ENCODE measurements at regions not wholly inside any gene's neighbourhood (a gene's known extent, or its start where the extent isn't known, plus 50 kb on each side); places are given as distances from the start of the nearest gene placed in this dataset.
"Not testable (repeated sequence)": the region's sequence is repeated elsewhere in the genome, so short reads cannot be mapped to it uniquely, and the experiment has no call there.

DNA sequence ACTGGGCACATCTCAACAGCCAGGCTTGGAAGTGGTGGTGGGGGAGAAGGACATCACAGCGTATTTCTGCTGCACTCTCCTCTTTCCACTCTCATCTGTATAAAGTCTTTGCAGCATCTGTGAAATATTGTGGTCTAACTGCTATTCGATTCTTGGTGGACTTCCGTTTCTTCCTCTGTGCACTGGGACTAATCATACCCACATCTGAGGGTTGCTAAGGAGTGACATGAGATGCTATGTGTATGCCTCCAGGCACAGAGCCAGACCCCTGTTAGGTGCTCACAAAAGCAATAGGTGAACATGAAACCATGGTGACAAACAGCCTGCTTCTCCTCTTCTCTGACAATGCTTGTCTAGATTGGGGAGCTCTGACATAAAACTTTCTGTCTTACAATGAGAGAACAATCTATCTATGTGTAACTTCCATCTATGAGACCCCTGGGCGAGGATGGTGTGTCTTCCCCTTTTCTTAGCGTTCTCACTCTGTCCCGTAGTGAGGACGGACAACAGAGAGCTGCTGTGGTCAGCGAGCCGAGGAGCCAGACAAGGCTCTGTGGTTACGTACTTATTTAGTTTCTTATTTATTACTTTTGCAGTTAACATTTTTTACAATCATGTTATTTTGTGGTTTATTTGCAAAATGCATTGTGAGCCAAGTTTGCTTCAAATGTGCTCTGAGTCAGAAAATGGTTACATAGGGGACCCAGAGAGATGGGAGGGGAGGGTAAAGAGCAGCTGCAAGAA lies 196.7 kb upstream of the TPRG1 start:
- DNase-seq, result no peak

DNA sequence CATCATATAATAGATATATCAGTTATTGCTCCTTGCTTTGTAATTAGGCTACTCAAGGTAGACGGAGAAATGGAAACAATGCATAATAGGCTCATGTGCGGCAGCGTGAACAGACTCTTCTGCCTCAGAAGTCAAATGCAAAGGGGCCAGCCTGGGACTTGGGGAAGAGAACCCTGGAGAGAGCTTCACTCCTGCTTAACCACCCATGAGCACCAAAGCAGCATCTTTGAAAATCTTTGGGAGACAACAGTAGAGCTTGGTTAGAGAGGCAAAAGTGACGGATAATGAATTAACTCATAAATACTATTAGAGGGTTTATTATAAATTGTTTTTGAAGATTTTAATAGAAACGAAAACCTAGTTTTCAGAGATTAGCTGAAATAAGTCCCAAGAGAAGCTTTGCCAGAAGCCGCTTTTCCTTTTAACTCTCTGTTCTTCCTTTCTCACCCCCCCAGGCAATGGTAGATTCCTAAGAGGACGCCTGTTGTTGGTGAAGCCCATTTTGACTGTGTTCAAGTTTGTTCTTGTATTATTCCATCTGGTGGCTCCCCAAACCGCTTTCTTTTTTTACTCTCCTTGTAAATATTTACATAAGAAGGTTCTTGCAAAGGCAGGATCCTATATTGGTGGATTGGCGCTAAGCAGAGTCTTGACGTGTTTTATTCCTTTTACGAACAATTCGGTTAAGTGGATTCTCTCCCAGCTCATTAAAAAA lies 196.0 kb upstream of the TPRG1 start:
- no peak for DNase-seq

DNA sequence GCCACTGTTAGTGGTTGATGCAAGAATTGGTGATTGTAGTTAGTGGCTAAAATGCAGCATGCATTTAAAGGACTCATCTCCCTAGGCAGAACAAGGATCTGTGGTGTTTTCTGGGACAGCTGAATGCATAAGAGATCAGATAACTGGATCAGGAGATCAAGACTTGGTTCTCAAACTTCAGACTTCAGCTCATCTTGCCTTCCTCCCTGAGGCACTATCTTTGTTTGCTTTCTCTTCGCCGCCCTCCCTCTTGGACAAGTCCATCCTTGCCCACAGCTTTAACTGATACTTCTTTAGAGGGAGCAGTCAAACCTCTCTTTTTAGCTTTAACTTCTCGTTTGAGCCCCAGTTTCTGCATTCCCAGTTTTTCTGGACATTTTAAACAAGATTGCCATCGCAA lies 195.4 kb upstream of the TPRG1 start:
- DNase-seq, result no peak

DNA sequence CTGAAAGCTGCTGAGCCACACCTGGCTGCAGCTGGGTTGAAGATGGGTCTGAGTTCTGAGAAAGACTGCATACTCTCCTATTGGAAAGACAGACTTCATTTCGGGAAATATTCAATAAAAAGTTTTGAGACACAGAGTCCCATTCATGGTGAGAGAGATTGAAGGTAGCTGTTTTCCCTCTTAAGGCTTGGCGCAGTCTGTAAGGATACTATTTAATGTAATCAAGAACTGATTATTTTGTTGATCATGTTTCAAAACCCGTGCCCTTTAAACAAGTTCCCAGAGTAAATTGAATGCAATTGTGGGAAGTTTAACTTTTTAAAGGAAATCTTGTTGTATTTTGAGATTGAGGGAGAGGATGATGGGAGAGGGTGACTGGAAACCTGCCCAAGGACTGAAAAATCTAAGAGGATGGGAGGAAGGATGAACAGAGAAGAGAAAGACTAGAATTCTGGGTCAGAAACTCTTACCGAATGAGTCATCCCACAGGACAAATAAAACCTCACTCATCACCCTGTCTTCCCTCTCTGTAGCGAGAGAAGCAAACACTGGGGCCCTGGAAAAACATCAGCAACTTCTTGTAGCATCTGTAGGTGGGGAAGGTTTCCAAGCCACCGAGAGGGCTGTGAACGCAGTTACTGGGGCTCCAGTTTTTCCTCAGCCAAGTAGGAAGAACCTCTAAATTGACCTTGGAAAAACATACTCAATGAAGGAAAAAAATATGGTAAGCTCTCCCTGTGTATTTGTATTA lies 193.2 kb upstream of the TPRG1 start:
- no peak for DNase-seq

DNA sequence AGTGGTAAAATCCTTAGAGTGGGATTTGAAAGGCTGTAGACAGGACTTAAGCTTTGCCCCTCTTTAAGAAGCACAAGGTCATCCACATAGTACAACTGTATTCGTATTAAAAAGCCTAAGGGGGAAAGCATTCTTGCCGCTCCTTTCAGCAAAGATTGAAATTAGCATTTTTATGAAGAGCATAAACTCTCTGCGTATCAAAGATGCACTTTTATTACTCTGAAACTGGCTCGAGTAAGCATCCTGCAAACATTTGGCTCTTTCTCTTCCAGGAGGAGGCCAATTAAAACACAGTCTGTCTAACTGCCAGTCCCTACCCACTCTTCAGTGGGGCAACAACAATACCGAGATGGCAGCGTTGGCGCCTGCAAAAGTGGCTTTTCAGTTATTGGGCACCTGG lies 192.5 kb upstream of the TPRG1 start:
- no peak for DNase-seq

DNA sequence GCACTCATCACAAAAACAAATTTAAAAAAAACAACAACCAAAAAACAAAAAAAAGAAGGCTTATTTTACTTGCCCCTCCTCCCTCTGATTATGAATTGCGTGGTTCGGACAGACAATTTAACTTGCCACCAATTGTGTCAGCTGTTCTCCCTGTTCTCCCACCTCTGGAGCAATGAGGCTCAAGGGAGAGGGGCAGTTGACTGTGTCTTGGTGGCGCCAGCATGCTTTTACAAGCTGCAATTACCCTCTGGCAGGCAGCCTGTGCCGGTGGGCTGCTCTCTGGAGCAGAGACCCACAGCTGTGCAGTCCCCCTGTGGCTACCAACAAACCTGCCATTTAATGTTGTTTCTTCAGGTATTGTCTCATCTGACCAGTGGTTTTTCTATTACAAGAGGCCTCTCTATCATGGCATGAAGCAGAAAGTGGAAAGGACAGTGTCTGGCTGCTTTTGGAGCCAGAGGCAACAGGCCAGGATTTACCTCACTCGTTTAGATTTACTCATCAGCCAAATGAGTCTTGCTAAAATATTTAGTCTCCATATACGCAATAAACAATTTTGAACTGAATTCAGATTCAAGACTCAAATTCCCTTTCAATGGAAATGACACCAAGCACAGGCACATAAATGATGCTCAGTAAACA lies 192.0 kb upstream of the TPRG1 start:
- no peak for DNase-seq

DNA sequence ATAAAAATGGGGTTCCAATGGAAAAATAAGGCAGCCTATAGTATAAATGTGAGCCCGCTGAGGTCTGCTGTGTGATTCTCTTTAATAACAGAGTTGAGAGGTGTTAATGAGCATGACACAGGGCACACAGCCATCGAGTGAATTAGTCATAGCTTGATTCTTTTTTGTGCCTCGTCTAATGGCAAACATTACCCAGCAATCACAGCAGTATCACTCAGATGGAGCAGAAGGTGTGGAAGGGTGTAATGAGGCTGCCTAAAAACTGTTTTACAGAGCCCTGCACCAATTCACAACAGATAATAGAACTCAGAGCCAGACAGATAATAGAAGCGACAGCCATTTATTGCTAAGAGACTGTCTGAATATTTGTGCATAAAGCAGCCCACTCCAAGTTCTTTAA lies 178.6 kb upstream of the TPRG1 start:
- DNase-seq, result no peak

DNA sequence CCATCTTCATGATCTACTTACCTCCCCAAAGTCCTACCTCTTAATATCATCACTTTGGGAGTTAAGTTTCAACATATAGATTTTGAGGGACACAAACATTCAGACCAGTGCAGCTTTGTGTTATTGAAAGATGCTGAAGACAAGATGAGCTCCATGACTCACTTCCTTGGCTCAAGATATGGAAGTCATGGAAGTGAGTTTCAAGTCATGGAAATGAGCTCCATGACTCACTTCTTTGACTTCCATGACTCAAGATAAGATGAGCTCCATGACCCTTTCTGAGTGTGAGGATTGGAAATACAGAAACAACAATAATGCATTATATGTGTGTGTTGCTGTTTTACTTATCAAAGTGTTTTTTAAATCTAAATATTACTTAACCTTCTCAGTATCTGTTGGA lies 170.2 kb upstream of the TPRG1 start:
- no peak for DNase-seq

DNA sequence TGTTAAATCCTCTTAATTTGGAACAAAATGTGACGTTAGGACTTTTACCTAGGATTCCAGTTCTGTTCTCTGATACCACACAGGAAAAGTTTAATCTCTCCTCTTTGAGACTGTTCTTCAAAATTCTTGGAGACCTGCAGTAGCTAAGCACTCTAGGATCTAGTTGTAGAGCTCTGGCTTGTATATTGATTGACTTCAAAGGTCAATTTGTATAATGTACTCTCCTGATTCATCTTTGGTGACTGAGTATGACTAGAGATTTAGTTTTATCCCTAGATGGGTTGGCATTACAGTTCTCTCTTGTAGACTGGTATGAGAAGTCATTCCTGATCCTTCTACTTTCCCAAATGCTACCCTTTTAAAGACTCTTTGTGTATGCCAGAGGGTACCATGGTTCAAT lies 168.4 kb upstream of the TPRG1 start:
- DNase-seq, result no peak

DNA sequence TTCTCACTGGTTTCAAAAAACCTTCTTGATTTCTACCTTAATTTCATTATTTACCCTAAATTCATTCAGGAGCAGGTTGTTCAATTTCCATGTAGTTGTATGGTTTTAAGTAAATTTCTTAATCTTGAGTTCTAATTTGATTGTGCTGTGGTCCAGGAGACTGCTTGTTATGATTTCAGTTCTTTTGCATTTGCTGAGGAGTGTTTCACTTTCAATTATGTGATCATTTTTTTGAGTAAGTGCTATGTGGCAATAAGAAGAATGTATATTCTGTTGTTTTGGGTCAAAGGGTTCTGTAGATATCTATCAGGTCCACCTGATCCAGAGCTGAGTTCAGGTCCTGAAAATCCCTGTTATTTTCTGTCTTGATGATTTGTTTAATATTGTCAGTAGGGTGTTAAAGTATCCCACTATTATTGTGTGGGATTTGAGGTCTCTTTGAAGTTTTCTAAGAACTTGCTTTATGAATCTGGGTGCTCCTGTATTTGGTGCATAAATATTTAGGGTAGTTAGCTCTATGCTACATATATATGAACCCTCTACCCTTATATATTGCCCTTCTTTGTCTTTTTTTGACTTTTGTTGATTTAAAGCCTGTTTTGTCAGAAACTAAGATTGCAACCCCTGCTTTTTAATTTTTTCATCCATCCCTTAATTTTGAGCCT lies 158.4 kb upstream of the TPRG1 start:
- DNase-seq, result no peak

DNA sequence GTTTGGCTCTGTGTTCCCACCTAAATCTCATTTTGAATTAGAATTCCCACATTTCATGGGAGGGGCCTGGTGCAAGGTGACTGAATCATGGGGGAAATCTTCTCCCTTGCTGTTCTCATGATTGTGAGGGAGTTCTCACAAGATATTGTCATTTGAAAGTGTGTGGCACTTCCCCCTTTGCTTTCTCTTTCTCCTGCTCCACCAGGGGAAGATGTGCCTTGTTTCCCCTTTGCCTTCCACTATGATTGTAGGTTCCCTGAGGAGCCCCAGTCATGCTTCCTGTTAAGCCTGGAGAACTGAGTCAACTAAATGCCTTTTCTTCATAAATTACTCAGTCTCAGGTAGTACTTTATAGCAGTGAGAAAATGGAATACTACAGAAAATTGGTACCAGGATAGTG lies 157.2 kb upstream of the TPRG1 start:
- DNase-seq, result no peak

DNA sequence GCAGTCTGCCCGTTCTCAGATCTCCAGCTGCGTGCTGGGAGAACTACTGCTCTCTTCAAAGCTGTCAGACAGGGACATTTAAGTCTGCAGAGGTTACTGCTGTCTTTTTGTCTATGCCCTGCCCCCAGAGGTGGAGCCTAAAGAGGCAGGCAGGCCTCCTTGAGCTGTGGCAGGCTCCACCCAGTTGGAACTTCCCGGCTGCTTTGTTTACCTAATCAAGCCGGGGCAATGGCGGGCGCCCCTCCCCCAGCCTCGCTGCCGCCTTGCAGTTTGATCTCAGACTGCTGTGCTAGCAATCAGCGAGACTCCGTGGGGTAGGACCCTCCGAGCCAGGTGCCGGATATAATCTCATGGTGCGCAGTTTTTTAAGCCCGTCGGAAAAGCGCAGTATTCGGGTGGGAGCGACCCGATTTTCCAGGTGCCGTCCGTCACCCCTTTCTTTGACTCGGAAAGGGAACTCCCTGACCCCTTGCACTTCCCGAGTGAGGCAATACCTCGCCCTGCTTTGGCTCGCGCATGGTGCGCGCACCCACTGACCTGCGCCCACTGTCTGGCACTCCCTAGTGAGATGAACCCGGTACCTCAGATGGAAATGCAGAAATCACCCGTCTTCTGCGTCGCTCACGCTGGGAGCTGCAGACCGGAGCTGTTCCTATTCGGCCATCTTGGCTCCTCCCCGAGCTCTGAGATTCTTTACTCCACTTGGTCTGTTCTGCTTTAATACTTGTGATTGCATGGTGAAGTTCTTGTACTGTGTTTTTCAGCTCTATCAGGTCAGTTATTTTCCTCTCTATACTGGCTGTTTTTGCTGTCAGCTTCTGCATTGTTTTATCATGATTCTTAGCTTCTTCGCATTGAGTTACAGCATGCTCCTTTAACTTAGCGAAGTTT lies 148.9 kb upstream of the TPRG1 start:
- DNase-seq, result not testable (repeated sequence)

DNA sequence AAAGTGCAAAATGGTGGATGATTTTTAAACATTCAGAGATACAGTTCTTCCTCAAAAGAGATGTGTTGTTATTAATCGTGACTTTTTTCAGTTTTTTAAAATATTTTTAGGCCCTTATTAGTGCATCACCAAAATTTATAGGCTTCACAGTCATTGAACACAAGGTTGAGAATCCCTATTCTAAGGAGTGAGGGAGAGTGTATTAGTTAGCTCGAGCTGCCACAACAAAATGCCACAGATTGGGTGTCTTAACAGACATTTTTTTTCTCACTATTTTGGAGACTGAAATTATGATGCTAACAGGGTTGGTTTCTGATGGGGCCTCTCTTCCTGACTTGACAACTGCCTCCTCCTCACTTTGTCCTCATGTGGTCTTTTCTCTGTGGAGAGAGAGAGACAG lies 145.9 kb upstream of the TPRG1 start:
- no peak for DNase-seq

DNA sequence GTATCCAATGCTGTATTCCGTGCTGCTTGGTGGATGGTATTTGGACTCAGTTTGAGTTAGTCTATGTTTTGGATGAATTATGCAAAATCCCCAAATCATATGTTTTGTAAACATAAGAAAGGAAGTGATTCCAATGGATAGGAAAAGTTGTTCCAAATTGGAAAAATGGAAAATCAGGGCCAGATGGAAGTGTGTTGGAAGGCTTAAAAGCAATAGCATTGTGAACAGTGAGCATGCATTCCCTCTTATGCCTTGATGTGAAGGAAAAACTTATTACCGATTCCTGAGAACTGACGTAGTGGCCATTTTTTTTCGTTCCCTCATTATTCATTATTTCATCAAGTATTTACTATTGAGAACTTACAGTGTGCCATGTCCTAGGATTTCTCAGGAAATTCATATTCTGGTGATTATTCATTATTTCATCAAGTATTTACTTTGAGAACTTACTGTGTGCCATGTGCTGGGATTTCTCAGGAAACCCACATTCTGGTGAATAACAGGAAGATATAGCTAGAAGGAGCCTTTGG lies 144.1 kb upstream of the TPRG1 start:
- no peak for DNase-seq

DNA sequence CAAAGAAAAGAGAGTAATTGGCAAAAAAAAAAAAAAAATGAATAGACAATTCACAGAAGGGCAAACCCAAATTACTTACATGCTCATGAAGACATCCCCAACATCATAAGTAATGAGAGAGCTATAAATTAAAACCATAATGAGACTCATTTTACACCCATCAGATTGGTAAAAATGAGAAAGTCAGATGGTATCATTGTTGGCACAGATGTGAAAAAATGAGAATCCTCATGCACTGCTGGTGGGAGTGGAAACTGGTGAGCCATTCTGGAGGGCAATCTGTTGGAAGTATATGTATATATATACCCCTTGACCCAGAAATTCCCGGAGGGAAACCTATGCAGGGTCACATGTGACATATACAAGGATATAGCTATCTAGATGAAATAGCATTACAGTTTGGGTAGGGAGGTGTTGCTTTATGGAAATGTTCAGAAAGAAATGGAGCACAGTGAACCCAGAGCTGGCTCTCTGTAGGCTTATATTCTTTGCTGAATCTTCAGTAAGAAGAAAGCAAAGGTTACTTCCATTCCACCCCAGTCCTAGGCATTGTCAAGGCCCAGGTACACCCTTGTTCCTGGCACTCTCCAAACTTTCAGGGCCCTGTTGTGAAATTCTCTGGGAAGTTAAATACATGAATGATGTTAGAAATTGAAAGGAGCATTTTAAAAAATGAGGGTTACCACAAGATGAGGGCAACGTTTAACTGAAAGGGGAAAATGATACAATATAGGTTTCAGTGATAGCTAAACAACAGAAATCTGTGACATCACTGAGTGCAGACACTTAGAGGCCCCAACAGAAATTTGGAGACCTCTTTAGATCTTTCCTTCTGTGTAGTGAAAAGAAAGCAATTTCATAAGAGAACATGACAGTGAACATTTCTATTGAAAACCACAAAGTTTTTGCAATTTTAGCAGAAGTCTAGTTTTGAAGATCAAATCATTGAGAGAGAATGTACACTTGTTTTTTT lies 132.7 kb upstream of the TPRG1 start:
- no peak for DNase-seq

DNA sequence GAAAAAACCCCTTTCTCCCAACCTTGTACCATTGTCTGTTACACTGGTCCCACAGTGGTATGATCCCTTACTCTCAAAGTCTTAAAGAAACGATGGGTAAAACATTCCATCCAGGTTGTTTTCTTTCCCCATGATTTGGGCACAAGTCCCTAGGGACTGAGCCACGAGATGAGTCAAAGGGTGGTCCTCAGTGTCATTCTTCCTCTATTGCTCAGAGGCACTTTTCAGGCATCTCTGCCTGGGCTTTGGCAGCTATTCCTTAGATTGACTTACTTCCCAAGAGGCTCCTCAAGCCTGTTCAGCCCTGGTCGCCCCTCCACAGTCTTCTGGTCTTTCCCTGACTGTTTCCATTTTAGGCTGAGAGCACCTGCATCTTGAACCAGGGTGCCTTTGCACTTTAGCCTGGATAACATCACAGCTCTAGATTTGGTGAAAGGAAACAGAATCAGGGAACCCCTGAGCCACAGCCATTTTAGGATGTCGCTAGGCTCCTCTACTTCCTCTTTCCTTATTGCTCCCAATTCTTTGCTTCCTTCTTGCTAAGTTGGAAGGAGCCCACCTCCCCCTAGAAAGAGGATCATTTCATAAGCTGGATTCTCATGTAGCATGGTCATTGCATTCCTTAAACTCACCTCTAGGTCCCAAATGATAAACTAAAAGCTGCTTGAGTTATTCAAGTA lies 131.0 kb upstream of the TPRG1 start:
- no peak for DNase-seq

DNA sequence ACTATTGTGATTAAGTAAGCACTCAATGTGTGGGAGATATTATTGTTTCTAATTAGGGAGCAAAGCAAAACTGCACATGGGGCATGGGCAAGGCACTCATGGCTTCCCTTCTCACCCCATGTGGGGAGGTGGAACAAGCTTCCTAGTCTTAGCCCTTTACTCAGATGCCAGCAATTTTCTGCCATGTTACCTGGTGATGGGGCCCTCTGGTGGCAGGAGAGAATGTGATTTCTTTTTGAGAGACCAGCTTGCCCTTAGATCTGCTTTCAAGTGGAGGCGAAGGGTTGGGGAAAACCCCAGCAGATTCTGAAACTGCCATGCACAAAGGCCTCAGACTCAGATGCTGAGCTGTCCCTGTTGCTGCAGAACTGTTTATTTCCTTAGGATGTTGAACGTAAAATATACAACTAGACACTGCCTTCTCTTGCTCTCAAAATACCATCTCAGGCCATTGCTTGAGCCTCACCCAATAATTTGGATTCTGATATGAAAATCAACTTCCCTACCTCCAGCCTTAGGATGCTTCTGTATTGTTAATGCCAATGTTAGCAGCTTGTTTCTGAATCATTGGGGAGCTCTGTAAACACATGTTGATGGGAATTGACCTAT lies 130.2 kb upstream of the TPRG1 start:
- DNase-seq, result peak; percentile 64

DNA sequence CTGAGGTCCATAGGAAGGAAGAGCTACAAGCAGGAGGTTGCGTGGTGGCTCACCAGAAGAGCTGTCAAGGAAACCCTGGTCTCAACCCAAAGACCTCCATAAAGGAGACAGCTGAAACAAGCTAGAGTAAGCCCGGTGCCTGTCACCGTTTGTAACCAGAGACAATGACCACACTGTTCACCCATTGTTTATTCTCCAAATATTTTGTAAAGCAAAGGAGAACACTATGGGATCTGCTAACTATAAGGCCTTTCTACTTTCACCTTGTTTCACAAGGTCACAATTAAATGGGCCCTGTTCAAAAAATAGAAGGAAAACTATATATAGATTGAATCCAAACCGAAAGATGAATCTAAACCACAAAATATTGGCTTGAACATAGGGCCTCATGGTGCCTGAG lies 128.9 kb upstream of the TPRG1 start:
- DNase-seq, result no peak

Measured in activated effector memory CD4-positive, alpha-beta T cell treated with Interleukin-2 at 50 U/mL for 16 hours (primary cell).